HUES64 (cell line): ENCODE measurements at regions not wholly inside any gene's neighbourhood (a gene's known extent, or its start where the extent isn't known, plus 50 kb on each side); places are given as distances from the start of the nearest gene placed in this dataset.

Source experiments
- H3K27ac ChIP-seq: 2 replicates; pipeline ENCODE4 v1.7.0; 2013; ENCODE audit warnings: low read depth, low read length, inconsistent platforms
- H3K27me3 ChIP-seq: 2 replicates; pipeline ENCODE4 v1.6.1; 2013; ENCODE audit warnings: mild to moderate bottlenecking, low read length; ENCODE audit not compliant: insufficient read depth
- H3K36me3 ChIP-seq: 2 replicates; pipeline ENCODE4 v1.6.1; 2013; ENCODE audit warnings: mild to moderate bottlenecking, low read length; ENCODE audit not compliant: insufficient read depth
- H3K4me1 ChIP-seq: 2 replicates; pipeline ENCODE4 v1.6.1; 2013; ENCODE audit warnings: mild to moderate bottlenecking, low read length, moderate library complexity; ENCODE audit not compliant: insufficient read depth
- H3K4me3 ChIP-seq: 2 replicates; pipeline ENCODE4 v1.5.1; 2013; ENCODE audit warnings: mild to moderate bottlenecking, low read length, moderate library complexity
- H3K9ac ChIP-seq: 2 replicates; pipeline ENCODE4 v1.6.1; 2013; ENCODE audit warnings: mild to moderate bottlenecking, low read depth, low read length
- H3K9me3 ChIP-seq: 2 replicates; pipeline ENCODE4 v1.6.1; 2013; ENCODE audit warnings: low read depth, low read length; ENCODE audit not compliant: insufficient read depth
- WGBS: fragments of 150-250, 120-280 bp; methylation state at CpG from one replicate; pipeline ENCODE4 v1.1.7; 2013; ENCODE audit warnings: missing lambda C conversion rate; 5-methylcytosine and 5-hydroxymethylcytosine counted together

DNA sequence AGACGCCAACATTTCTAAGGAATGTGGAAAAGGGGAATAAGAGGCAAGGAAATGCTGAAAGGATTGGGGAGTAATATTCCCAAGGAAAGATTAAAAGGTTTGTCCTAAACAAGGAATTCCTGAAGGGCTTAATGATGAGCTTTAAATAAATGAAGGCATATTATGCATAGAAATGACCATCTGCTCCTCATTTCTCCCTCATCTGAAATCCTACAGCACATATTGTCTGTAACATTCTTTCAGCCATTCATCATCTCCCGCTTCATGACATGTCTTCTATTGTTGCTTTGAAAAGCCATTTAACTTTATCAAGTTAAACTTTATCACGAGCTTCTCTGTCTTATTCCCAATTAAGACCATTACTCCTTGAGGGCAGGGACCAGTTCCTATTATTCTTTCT, 608.7 kb upstream of the PLXNA2 start:
- Histone ChIP-seq H3K9ac (no peak overlapping the region), H3K36me3 (no peaks in the 10 kb centered on the region), H3K4me1 (no peaks in the 10 kb centered on the region), H3K27ac (no peak overlapping the region), H3K9me3 (no peaks in the 10 kb centered on the region), H3K4me3 (no peak overlapping the region), H3K27me3 (no peaks in the 10 kb centered on the region)
- 93% methylated on average over 3 of the region's 3 CpGs for WGBS

DNA sequence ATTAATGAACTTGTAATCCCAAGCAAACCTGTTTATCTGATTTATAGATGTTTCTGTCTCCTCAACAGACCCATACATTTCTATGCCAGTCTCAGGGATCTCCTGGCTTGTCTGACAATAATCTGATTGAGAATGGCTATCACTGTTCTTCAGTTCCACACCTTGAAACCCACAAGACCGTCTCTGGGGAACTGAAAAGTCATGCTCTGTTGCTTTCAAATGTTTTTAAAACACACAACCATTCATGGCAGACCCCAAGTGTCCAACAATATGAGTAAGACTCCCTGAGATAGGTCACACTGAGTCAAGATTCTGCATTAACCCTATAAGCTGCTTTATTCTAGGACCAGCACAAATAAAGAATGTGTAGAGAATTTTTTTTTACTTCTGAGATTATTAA, 611.2 kb upstream of the PLXNA2 start:
- Histone ChIP-seq H3K4me3 (no peak overlapping the region), H3K36me3 (no peaks in the 10 kb centered on the region), H3K4me1 (no peaks in the 10 kb centered on the region), H3K27me3 (no peaks in the 10 kb centered on the region), H3K27ac (no peak overlapping the region), H3K9me3 (no peaks in the 10 kb centered on the region), H3K9ac (no peak overlapping the region)
- WGBS = 98% methylated on average over 1 of the region's 1 CpG

DNA sequence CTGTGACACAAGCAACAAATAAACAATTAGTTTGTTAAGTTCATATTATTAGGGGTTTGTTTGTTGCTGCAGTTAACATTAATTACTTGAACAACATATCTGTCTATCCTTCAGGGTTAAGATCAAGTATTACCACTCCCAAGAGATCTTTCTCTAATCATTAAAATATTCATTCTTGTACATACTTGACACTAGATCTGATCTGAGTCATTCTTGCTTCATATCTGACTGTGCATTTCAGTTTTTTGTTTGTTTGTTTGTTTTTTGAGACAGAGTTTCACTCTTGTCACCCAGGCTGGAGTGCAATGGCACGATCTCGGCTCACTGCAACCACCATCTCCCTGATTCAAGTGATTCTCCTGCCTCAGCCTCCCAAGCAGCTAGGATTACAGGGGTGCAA, 613.3 kb upstream of the PLXNA2 start:
- Histone ChIP-seq H3K9me3 (no peaks in the 10 kb centered on the region), H3K36me3 (no peaks in the 10 kb centered on the region), H3K27ac (no peak overlapping the region), H3K9ac (no peak overlapping the region), H3K4me1 (no peaks in the 10 kb centered on the region), H3K4me3 (no peak overlapping the region), H3K27me3 (no peaks in the 10 kb centered on the region)
- 90% methylated on average over 2 of the region's 2 CpGs for WGBS

DNA sequence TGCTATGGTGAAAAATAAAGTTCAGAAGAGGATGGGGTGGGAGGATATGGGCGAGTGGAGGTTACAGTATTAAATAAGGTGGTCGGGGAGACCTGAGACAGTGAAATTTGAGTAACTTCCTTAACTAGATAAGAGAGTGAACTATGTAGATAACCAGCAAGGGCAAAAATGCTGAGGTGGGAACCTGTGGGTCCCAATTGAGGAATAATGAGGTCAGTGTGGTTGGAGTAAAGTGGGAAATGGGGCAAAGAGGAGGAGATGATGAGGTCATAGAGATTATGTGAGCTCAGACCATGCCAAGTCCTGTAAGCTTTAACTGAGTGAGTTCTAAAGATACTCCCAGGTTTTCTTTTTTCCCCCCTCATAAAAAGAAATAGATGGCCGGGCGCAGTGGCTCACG, 614.6 kb upstream of the PLXNA2 start:
- no peaks in the 10 kb centered on the region for H3K4me1 ChIP-seq
- no peaks in the 10 kb centered on the region for H3K36me3 ChIP-seq
- H3K9ac ChIP-seq = no peak overlapping the region
- H3K4me3 ChIP-seq = no peak overlapping the region
- H3K27me3 ChIP-seq = no peaks in the 10 kb centered on the region
- no peaks in the 10 kb centered on the region for H3K9me3 ChIP-seq
- no peak overlapping the region for H3K27ac ChIP-seq
- 95% methylated on average over 5 of the region's 5 CpGs for WGBS

DNA sequence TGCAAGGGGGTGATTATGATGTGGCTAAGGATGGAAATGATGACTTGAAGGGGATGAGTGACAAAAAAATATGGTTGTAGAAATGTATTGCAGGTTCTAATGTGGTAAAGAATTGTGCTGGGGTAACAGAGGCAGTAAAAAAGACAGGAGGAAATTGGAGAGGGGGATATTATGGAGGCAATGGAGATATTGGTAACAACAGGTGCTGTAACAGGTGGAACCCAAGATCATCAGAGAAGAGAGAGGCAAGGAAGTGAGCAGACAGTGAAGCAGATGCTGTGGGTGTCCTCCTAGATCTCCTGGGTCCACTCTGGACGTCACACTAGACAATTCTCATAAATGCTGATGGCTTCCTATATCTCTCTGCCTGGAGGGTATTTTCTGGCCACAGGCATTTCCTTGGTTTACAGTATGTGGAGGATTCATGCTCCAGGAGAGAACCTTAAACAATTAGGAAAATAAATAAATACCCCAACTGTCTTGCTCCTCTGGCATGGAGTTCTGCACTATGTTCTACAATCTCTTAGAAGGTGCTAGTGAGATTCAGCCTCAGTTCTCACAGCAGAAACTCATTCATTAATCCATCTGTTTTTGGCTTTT, 620.3 kb upstream of the PLXNA2 start:
- H3K9me3 ChIP-seq = no peaks in the 10 kb centered on the region
- H3K4me3 ChIP-seq = no peak overlapping the region
- H3K36me3 ChIP-seq = no peaks in the 10 kb centered on the region
- no peaks in the 10 kb centered on the region for H3K4me1 ChIP-seq
- no peaks in the 10 kb centered on the region for H3K27me3 ChIP-seq
- H3K9ac ChIP-seq = no peak overlapping the region
- WGBS = 88% methylated on average over 1 of the region's 1 CpG
- no peak overlapping the region for H3K27ac ChIP-seq

DNA sequence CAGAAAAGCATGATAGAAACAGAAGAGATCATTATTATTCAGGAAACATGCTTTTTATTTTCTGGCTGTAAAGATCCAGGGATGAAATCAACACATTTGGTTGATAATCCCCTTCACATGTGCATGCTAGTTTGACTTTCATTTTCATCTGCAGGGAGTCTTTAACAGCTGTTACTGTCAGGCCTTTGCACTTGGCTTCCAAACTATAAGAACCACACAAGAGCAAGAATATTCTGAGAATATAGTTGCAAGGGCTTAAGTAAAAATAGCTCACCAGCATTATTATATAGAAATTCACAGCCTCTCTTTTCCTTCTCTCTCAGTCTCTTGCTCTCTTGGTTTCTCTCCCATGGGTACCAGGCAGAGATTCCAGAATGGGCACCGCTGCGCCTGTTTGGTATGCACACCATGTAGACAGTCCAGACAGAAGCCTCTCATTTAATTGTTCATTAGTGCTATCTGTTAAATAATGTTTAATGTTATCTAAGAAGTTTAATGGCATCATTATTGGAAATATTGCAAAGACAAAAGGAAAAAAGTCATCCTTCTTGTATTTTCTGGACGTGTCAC, 622.3 kb upstream of the PLXNA2 start:
- no peak overlapping the region for H3K27ac ChIP-seq
- 93% methylated on average over 3 of the region's 3 CpGs for WGBS

DNA sequence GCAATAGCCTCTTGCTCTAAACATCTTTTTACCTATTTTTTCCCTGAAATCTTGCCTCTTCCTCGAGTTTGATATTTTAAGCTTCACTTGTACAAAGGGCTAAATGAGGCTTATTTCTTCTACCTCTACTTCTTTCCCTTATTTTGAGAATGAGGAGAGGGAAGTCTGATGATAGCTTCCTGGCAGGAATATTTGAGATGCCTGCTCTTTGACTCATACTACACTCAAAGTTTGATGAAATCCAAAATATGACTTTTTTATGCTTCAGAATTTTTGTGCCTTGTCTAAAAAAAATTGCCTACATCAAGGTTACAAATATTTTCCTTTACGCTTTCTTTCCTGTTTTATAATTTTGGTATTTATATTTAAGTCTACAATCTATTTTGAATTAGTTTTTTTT, 624.4 kb upstream of the PLXNA2 start:
- Histone ChIP-seq H3K27me3 (no peaks in the 10 kb centered on the region), H3K4me1 (no peaks in the 10 kb centered on the region), H3K9ac (no peak overlapping the region), H3K36me3 (no peaks in the 10 kb centered on the region), H3K4me3 (no peak overlapping the region), H3K9me3 (no peaks in the 10 kb centered on the region), H3K27ac (no peak overlapping the region)
- 100% methylated on average over 1 of the region's 2 CpGs for WGBS

More for the DNA sequence above, 622.3 kb upstream of the PLXNA2 start:
- Histone ChIP-seq H3K4me3 (no peak overlapping the region), H3K27me3 (no peaks in the 10 kb centered on the region), H3K4me1 (no peaks in the 10 kb centered on the region), H3K36me3 (no peaks in the 10 kb centered on the region), H3K9me3 (no peaks in the 10 kb centered on the region), H3K9ac (no peak overlapping the region)

DNA sequence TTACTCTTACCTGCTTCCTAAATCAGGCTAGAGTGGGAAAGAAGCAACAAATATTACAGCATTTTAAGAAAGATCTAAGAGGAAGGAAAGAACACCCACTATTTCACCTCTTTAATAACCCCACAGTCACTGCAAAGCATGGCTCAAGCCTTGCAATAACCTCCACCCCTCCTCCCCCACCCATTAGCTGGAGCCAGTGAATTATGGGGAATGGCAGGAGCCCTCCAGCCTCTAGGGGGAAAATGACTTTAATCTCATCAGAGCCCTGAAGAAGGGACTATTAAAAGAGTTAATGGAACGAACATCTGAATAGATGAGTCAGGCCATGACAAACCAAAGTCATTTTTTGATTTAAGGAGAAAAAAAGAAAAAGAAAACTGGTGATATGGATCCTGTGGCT, 630.7 kb upstream of the PLXNA2 start:
- Histone ChIP-seq H3K27me3 (no peaks in the 10 kb centered on the region), H3K27ac (no peak overlapping the region), H3K9me3 (no peaks in the 10 kb centered on the region), H3K36me3 (no peaks in the 10 kb centered on the region), H3K4me3 (no peak overlapping the region), H3K9ac (no peak overlapping the region), H3K4me1 (no peaks in the 10 kb centered on the region)
- 96% methylated on average over 1 of the region's 1 CpG for WGBS

DNA sequence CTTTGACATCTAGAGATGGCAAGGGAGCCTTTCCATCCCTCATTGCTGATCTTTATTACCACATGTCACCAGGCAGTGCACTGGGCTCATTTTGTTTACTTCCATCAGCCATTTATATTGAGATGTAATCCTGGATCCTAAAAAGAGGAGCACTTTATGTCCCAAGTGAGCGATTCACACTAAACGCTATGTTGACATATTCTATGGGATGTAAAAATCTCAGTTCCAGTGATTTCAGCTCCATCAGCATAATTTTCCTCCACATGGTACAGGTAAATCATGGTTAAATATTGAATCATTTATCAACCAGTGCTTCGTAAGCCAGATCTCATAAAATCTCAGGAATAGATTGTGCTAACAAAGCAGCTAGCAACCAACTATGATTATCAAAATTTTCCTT, 634.8 kb upstream of the PLXNA2 start:
- Histone ChIP-seq H3K36me3 (no peaks in the 10 kb centered on the region), H3K9ac (no peak overlapping the region), H3K27me3 (no peaks in the 10 kb centered on the region), H3K27ac (no peak overlapping the region), H3K4me1 (no peaks in the 10 kb centered on the region), H3K9me3 (no peaks in the 10 kb centered on the region), H3K4me3 (no peak overlapping the region)
- 100% methylated on average over 3 of the region's 3 CpGs for WGBS

DNA sequence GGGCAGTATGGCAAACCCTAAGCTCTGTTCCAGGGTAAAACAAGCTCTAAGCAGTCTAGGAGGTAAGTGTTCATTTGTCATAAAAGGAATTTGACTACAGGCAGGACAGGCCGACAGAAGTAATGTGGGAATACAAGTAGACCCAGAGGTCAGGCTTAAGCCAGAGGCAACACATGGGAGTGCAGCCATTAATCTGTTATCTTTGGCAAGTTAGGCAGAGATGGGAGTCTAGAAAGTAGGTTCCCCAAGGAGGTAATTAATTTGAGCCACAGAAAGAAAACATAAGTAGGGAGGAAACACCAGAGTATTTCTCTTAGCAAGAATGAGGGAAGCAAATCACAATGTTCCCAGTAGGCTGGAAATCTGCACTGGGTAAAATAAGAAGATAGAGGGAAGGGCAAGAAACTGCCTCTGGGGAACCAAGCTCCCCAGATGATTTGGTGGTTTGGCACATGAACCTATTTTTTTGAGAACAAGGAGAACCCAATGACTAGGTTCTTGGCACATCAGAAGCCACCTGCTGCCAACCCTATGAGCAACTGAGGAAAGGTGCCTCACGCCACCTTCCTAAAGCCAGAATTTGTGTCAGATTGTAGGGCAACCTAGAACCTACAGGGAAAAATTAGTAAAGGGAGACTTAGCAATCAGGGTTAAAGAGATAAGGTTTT, 636.4 kb upstream of the PLXNA2 start:
- Histone ChIP-seq H3K4me1 (no peaks in the 10 kb centered on the region), H3K9me3 (no peaks in the 10 kb centered on the region), H3K36me3 (no peaks in the 10 kb centered on the region), H3K4me3 (no peak overlapping the region), H3K27ac (no peak overlapping the region), H3K27me3 (no peaks in the 10 kb centered on the region), H3K9ac (no peak overlapping the region)
- 94% methylated on average over 2 of the region's 2 CpGs for WGBS

DNA sequence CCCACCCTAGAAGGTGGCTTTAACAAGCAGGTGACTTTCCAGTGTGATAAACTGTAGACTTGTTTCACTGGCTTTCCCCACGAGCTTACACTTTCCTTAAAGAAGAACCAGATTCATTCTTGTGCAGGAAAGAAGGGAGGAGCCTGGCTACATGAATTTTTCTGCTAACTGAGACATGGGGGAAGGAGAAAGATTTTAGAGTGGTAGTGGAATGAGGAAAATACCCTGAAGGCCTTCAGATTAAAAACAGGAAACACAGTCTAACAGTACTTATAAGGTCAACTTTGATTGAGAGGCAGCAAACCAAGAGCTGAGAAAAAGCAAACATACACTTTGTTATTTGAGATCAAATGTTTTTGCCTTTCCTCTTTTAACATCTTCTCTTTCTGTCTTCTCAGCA, 640.9 kb upstream of the PLXNA2 start:
- 92% methylated on average over 1 of the region's 1 CpG for WGBS

More for the DNA sequence above, 640.9 kb upstream of the PLXNA2 start:
- Histone ChIP-seq H3K36me3 (no peaks in the 10 kb centered on the region), H3K27me3 (no peaks in the 10 kb centered on the region), H3K27ac (no peak overlapping the region), H3K4me1 (no peaks in the 10 kb centered on the region), H3K9me3 (no peaks in the 10 kb centered on the region), H3K4me3 (no peak overlapping the region), H3K9ac (no peak overlapping the region)
